ENCODE measurements at regions not wholly inside any gene's neighbourhood (a gene's known extent, or its start where the extent isn't known, plus 50 kb on each side); places are given as distances from the start of the nearest gene placed in this dataset.
"Not testable (repeated sequence)": the region's sequence is repeated elsewhere in the genome, so short reads cannot be mapped to it uniquely, and the experiment has no call there.

DNA sequence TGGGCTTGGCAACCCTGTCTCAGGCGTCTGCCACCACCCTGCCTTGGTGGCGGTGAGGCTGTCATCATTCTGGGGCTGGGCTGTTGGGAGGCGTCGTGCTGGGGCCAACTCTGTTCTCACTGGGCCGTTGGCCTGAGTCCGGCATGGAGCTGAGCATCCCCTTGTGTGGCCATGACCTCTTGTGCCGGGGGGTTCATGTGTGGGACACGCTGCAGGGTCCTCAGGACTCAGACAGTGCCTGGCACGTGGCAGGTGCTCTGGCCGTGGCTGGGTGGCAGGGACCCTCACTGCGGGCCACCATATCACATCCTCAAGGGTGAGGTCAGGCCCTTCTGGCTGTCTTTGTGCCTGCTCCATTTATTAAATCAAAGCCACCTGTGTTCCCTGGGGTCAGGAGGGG lies 197.4 kb downstream of the BANP start:
- FAIRE-seq: not testable (repeated sequence)

DNA sequence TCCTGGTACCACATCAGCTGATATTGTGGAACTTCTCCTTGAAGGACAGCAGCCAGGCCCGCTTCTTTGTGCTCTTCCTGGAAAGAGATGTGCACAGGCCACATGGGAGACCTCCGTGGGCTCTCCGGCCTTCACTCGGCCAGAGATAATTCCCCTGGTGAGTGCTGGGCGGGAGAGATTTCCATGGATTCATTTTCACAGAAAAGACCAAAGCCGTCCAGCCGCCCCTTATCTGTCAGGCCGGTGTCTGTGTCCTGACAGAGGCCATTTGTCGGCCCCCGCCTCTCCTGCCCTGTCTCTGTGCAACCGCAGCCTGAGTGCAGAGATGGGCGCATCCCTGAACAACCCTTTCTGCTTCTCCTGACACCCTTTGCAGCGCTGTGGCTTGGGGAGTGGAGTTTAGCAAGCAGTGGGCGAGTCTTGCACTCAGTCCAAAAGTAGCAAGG lies 197.9 kb downstream of the BANP start:
- not testable (repeated sequence) for FAIRE-seq

GRCh38 chr16:88149663-88150062 lies 198.4 kb downstream of the BANP start:
- not testable (repeated sequence) for FAIRE-seq

- not testable (repeated sequence) for FAIRE-seq
Measured at GRCh38 chr16:88150456-88151128, 199.4 kb downstream of the BANP start.

- FAIRE-seq: not testable (repeated sequence)
Measured at GRCh38 chr16:88151129-88151499, 199.9 kb downstream of the BANP start.

- FAIRE-seq: not testable (repeated sequence)
Measured at GRCh38 chr16:88151859-88152843, 200.9 kb downstream of the BANP start.

DNA sequence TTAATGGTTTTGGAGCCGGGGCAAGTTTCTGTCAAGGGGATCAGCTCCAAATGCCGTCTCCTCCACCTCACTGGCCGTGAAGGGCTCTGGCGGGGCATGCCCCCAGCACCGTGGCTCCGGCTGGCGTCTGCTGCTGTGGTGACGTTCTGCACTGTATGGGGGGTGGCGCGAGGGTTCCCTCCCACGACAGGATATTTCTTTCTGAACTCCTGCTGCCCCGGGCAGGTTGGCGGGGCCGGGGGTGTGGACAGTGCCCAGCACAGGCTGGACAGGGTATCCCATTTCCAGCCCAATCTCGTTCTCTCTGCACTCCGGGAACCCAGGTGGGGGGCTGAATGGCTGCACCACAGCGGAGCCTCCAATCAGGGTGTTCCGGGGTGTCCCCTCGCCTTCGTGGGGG lies 201.6 kb downstream of the BANP start:
- not testable (repeated sequence) for FAIRE-seq

- FAIRE-seq: not testable (repeated sequence)
Measured at GRCh38 chr16:88153516-88153915, 202.3 kb downstream of the BANP start.

GRCh38 chr16:88154886-88155285 lies 203.7 kb downstream of the BANP start:
- FAIRE-seq: not testable (repeated sequence)

DNA sequence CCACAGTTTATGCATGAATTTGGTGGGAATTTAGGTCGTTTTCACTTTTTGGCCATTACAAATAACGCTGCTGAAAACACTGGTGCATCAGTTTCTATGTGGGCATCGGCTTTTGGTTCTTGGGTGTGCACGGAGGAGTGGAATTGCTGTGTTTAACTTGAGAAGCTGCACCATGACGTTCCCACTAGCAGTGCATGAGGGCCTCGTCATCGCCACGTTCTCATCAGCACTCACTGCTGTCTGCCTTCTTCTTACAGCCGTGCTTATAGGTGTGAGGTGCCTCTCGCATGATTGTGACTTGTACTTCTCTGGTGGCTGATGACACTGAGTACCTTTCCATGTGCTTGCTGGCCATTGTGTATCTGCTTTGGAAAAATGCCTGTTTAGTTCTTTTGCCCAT lies 204.4 kb downstream of the BANP start:
- not testable (repeated sequence) for FAIRE-seq

GRCh38 chr16:88156640-88157283 lies 205.5 kb downstream of the BANP start:
- FAIRE-seq: not testable (repeated sequence)

DNA sequence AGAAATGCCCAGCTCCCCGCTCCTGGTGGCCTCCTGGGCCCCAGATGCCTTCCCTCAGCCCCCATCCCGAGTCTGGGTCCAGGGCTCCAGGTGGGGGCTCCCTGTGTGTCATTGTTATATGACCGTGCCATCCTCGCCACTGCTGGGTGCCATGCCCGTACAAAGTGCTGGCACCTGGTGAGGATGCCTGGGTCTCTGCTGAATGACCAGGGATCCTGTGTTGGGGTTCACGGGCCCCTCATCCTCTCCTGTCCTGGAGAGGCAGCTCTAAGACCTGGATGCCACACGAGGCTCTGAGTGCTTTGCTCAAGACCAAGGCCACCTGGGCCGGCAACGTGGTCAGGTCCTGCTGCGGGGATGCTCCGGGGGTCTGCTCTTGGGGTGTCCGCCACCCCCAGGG lies 206.5 kb downstream of the BANP start:
- FAIRE-seq: not testable (repeated sequence)

GRCh38 chr16:88158256-88159045 lies 207.2 kb downstream of the BANP start:
- FAIRE-seq: not testable (repeated sequence)

- FAIRE-seq: not testable (repeated sequence)
Measured at GRCh38 chr16:88159046-88159896, 208.0 kb downstream of the BANP start.

DNA sequence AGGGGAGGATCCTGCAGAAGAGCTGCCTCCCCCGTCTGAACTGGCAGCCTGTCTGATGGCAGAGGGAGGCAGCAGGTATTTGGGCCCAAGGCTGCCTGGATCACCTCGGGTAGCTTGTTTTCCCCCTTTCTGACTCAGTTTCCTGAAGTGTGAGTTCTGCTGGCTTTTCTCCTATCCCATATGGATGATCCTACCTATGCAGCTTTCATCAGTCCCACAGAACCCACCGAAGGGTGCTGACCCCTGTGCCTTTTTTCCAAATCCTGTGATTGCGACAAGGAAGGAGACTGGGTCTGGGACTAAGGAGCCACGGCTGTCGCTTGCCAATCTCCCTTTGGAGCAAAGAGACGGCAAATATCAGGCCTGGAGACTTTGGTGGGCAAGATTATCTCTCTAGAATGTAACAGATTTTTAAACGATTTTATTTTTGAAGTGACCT lies 208.7 kb downstream of the BANP start:
- FAIRE-seq: not testable (repeated sequence)

DNA sequence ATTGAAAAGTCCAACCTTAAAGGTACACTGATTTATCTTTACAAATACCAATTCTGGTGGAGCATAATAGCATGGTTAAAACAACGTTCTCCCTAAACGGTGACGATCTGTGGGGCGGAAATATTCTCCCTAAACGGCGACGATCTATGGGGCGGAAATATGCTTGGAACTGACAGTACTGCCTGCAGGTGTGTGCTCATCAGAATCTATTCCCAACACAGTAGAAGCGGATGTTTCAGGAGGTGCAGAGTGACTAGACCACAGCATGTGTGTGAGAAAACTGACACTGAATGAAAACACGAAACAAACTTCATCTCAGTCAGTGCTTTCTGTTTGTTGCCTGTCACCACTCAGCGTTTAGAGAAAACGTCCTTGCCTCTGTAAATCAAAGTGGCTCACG lies 210.0 kb downstream of the BANP start:
- not testable (repeated sequence) for FAIRE-seq

DNA sequence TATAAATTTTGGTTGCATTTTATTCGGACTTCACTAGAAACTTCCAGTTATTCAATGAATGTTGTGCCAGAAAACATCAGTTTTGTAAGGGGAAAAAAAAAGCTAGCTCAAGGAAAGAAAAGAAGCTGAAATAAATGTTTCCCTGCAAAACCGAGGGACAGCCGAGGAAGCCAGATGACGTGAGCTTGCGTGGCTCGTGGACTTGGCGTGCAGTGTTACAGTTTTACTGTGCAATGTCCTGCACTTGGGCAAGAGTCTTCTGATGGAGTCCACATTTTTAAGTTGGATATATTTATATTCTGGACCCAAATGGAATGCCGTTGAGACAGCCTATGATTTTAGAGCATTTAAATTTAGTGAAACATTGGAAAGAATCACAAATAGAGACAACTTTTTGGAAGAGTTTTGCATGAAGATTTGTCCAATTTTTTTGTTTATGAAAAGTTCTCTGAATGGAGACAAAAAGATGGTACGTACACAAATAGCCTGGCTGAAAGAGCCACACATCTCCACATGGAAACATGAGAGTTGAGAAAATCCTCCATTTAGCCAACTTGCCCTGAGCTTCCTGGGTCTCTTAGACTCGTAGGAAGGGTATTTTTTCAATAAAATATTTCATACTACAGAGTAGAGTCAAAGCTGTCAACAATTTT lies 210.5 kb downstream of the BANP start:
- FAIRE-seq: not testable (repeated sequence)

- not testable (repeated sequence) for FAIRE-seq
Measured at GRCh38 chr16:88162778-88163177, 211.5 kb downstream of the BANP start.

GRCh38 chr16:88164196-88165039 lies 213.2 kb downstream of the BANP start:
- FAIRE-seq: not testable (repeated sequence)
